ENCODE measurements at regions not wholly inside any gene's neighbourhood (a gene's known extent, or its start where the extent isn't known, plus 50 kb on each side); places are given as distances from the start of the nearest gene placed in this dataset.

- peaks cover 49% of the 10 kb centered on the region for H3K4me1 Mint-ChIP-seq (ENCODE audit: low read depth, unreplicated experiment)
- peak overlapping the region; percentile 18 for H3K4me3 Mint-ChIP-seq (ENCODE audit: unreplicated experiment)
- DNase-seq, result no peak
- no peaks in the 10 kb centered on the region for H3K36me3 Mint-ChIP-seq (ENCODE audit: unreplicated experiment)
- peaks cover 11% of the 10 kb centered on the region for H3K27me3 Mint-ChIP-seq (ENCODE audit: unreplicated experiment)
- peak overlapping the region; percentile 89 for H3K27ac Mint-ChIP-seq (ENCODE audit: unreplicated experiment)
- TF ChIP-seq CTCF (IDR thresholded peaks at IDR 0.05; ENCODE audit: partially characterized antibody, unreplicated experiment), result no peak
- H3K9me3 Mint-ChIP-seq (ENCODE audit: unreplicated experiment), result peaks cover 21% of the 10 kb centered on the region
Observed at GRCh38 chr1:234957330-234958065, 171.1 kb downstream of the TOMM20 start.

- Mint-ChIP-seq H3K36me3 (ENCODE audit: unreplicated experiment) (no peaks in the 10 kb centered on the region), H3K27me3 (ENCODE audit: unreplicated experiment) (peaks cover 11% of the 10 kb centered on the region), H3K4me3 (ENCODE audit: unreplicated experiment) (peak overlapping the region; percentile 18), H3K9me3 (ENCODE audit: unreplicated experiment) (peaks cover 21% of the 10 kb centered on the region), H3K27ac (ENCODE audit: unreplicated experiment) (peak overlapping the region; percentile 89), H3K4me1 (ENCODE audit: low read depth, unreplicated experiment) (peaks cover 43% of the 10 kb centered on the region)
- no peak for TF ChIP-seq CTCF (IDR thresholded peaks at IDR 0.05; ENCODE audit: partially characterized antibody, unreplicated experiment)
- peak; percentile 47 for DNase-seq
Observed at GRCh38 chr1:234956821-234957329, 171.8 kb downstream of the TOMM20 start.

DNA sequence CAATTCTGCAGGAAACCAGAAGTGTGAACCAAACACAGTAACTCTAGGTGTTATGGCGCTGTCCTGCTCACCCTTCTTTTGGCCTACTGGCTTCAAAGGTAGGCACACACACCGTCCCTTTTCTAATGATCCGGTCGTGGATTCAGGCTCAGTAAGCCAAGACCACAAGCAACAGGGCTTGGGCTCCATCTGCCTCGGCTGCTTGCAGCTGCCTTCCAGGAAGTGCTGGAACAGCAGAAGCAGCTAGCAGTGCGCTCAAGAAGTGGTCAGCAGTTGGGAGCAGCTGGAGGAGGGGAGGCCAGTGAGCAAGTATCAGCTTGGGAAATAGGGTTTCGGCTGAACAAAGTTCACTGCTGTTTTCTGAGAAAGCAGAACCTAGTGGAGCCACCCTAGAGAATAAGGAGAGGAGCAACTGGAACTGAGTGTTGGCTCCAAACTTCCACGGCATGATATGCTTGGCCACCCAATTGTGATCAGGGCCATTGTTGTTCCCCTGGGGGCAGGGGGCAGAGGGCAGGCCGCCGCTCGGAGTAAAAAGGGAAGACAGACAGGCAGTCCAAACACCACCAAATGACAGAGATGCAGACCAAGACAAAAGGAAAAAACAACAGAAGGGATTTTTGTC lies 173.4 kb downstream of the TOMM20 start:
- Mint-ChIP-seq H3K27me3 (ENCODE audit: unreplicated experiment) (peaks cover 11% of the 10 kb centered on the region), H3K9me3 (ENCODE audit: unreplicated experiment) (peaks cover 19% of the 10 kb centered on the region), H3K4me3 (ENCODE audit: unreplicated experiment) (peak overlapping the region; percentile 81), H3K36me3 (ENCODE audit: unreplicated experiment) (no peaks in the 10 kb centered on the region), H3K4me1 (ENCODE audit: low read depth, unreplicated experiment) (peaks cover 41% of the 10 kb centered on the region), H3K27ac (ENCODE audit: unreplicated experiment) (peak overlapping the region; percentile 98)
- TF ChIP-seq CTCF (IDR thresholded peaks at IDR 0.05; ENCODE audit: partially characterized antibody, unreplicated experiment), result no peak
- peak; percentile 83 for DNase-seq

GRCh38 chr1:234954613-234955012 lies 174.0 kb downstream of the TOMM20 start:
- DNase-seq, result peak; percentile 37
- H3K36me3 Mint-ChIP-seq (ENCODE audit: unreplicated experiment), result peaks cover under 1% of the 10 kb centered on the region
- H3K9me3 Mint-ChIP-seq (ENCODE audit: unreplicated experiment), result peaks cover 19% of the 10 kb centered on the region
- H3K4me1 Mint-ChIP-seq (ENCODE audit: low read depth, unreplicated experiment), result peaks cover 38% of the 10 kb centered on the region
- H3K4me3 Mint-ChIP-seq (ENCODE audit: unreplicated experiment), result peak overlapping the region; percentile 44
- no peak for TF ChIP-seq CTCF (IDR thresholded peaks at IDR 0.05; ENCODE audit: partially characterized antibody, unreplicated experiment)
- peaks cover 11% of the 10 kb centered on the region for H3K27me3 Mint-ChIP-seq (ENCODE audit: unreplicated experiment)
- peak overlapping the region; percentile 98 for H3K27ac Mint-ChIP-seq (ENCODE audit: unreplicated experiment)
